CD14-positive monocyte (primary cell): ENCODE measurements at regions not wholly inside any gene's neighbourhood (a gene's known extent, or its start where the extent isn't known, plus 50 kb on each side); places are given as distances from the start of the nearest gene placed in this dataset.

ENCODE experiments used
- DNase-seq, 3 donors: peaks; one replicate each; pipeline ENCODE4 v3.0.0-alpha.2; 2011 to 2022
- H2AFZ ChIP-seq: 2 replicates; pipeline ENCODE4 v1.6.0; 2012; ENCODE audit warnings: mild to moderate bottlenecking, low read depth, low read length, inconsistent platforms; ENCODE audit not compliant: insufficient read depth, poor library complexity, severe bottlenecking
- H3K27ac ChIP-seq, 2 donors: 1 replicate in 1 of 2; 2 replicates in 1 of 2; pipeline ENCODE4 v1.5.1; 2012 to 2013; ENCODE audit warnings: low read length in 2 of 2, control low read depth in 1 of 2, inconsistent platforms in 1 of 2, low read depth in 1 of 2, mild to moderate bottlenecking in 1 of 2
- H3K27me3 ChIP-seq, 2 donors: one replicate each; pipeline versions ENCODE4 v1.6.0 to v1.6.1; 2011 to 2013; ENCODE audit warnings: low read length in 2 of 2; ENCODE audit not compliant: control insufficient read depth in 2 of 2, insufficient read depth in 2 of 2
- H3K36me3 ChIP-seq, 2 donors: replicated peaks in 1 of 2; 1 replicate in 1 of 2; 2 replicates in 1 of 2; pipeline versions ENCODE4 v1.5.1 to v1.6.1; 2012 to 2013; ENCODE audit warnings: low read length in 2 of 2, control low read depth in 1 of 2, inconsistent platforms in 1 of 2, mild to moderate bottlenecking in 1 of 2; ENCODE audit not compliant: insufficient read depth in 2 of 2, control insufficient read depth in 1 of 2
- H3K4me1 ChIP-seq, 2 donors: 1 replicate in 1 of 2; 2 replicates in 1 of 2; pipeline versions ENCODE4 v1.5.1 to v1.6.1; 2012 to 2013; ENCODE audit warnings: low read length in 2 of 2, control low read depth in 1 of 2, inconsistent platforms in 1 of 2, mild to moderate bottlenecking in 1 of 2, moderate library complexity in 1 of 2; ENCODE audit not compliant: insufficient read depth in 2 of 2, control insufficient read depth in 1 of 2
- H3K4me2 ChIP-seq: replicated peaks from 2 replicates; pipeline ENCODE3; 2012; ENCODE audit warnings: low read length, moderate library complexity, mild to moderate bottlenecking; ENCODE audit not compliant: poor library complexity, severe bottlenecking; ENCODE audit errors: extremely low read depth
- H3K4me3 ChIP-seq, 3 experiments: fragments of 200-600 bp in 1 of 3; sonication (generic) in 1 of 3; replicated peaks in 1 of 3; 1 replicate in 2 of 3; 2 replicates in 1 of 3; pipeline ENCODE4 v1.5.1; 2011 to 2013; ENCODE audit warnings: low read length in 3 of 3, mild to moderate bottlenecking in 3 of 3, control low read depth in 2 of 3, low read depth in 2 of 3, inconsistent platforms in 1 of 3, moderate library complexity in 1 of 3
- H3K79me2 ChIP-seq: 2 replicates; pipeline ENCODE4 v1.6.0; 2012; ENCODE audit warnings: mild to moderate bottlenecking, control low read depth, inconsistent platforms, low read length, moderate library complexity; ENCODE audit not compliant: insufficient read depth
- H3K9ac ChIP-seq: 2 replicates; pipeline ENCODE4 v1.6.0; 2017; ENCODE audit warnings: low read length, mild to moderate bottlenecking; ENCODE audit not compliant: insufficient read depth, poor library complexity, severe bottlenecking
- H3K9me3 ChIP-seq, 2 donors: replicated peaks in 1 of 2; 1 replicate in 1 of 2; 2 replicates in 1 of 2; pipeline versions ENCODE4 v1.5.1 to v1.6.1; 2012 to 2013; ENCODE audit warnings: low read length in 2 of 2, control low read depth in 1 of 2; ENCODE audit not compliant: control insufficient read depth in 1 of 2, insufficient read depth in 1 of 2
- H4K20me1 ChIP-seq: 2 replicates; pipeline ENCODE4 v1.6.0; 2012; ENCODE audit warnings: mild to moderate bottlenecking, low read length, control low read depth, moderate library complexity; ENCODE audit not compliant: insufficient read depth
- H3K27ac Mint-ChIP-seq, 7 donors: one replicate each; pipeline ENCODE4 v1.8.0; 2020; ENCODE audit warnings: mild to moderate bottlenecking in 7 of 7, mixed read lengths in 7 of 7, moderate library complexity in 6 of 7, inconsistent platforms in 2 of 7
- H3K27me3 Mint-ChIP-seq, 3 donors: one replicate each; pipeline ENCODE4 v1.8.0; 2021 to 2022; ENCODE audit warnings: low read depth in 3 of 3, mild to moderate bottlenecking in 3 of 3, mixed read lengths in 3 of 3, moderate library complexity in 3 of 3, inconsistent platforms in 1 of 3
- H3K36me3 Mint-ChIP-seq, 2 donors: one replicate each; pipeline ENCODE4 v1.8.0; 2020; ENCODE audit warnings: mixed read lengths in 2 of 2, inconsistent platforms in 1 of 2, mild to moderate bottlenecking in 1 of 2
- H3K4me1 Mint-ChIP-seq: one replicate; pipeline ENCODE4 v1.8.0; 2020; ENCODE audit warnings: mild to moderate bottlenecking, mixed read lengths
- H3K4me3 Mint-ChIP-seq, 2 donors: one replicate each; pipeline ENCODE4 v1.8.0; 2020; ENCODE audit warnings: mild to moderate bottlenecking in 2 of 2, mixed read lengths in 2 of 2, moderate library complexity in 1 of 2
- H3K9me3 Mint-ChIP-seq, 7 donors: one replicate each; pipeline ENCODE4 v1.8.0; 2020 to 2022; ENCODE audit warnings: mixed read lengths in 7 of 7, mild to moderate bottlenecking in 6 of 7, moderate library complexity in 6 of 7, inconsistent platforms in 2 of 7
- WGBS: methylation state at CpG from one replicate; pipeline ENCODE4 v1.1.5; 2013; ENCODE audit warnings: missing lambda C conversion rate; ENCODE audit not compliant: insufficient coverage; 5-methylcytosine and 5-hydroxymethylcytosine counted together
- intact Hi-C, 2 donors: fragments of 100-400 bp; cut with micrococcal nuclease; formaldehyde crosslinking; loops; one replicate each; pipeline versions ENCODE4 v1.15.0 to v1.15.1; 2023
- TF ChIP-seq, protein P1 (sequence below): fragments of 200-600 bp; IDR thresholded peaks from one replicate; pipeline ENCODE4 v1.8.0; 2022; ENCODE audit warnings: antibody characterized with exemption, mild to moderate bottlenecking

DNA sequence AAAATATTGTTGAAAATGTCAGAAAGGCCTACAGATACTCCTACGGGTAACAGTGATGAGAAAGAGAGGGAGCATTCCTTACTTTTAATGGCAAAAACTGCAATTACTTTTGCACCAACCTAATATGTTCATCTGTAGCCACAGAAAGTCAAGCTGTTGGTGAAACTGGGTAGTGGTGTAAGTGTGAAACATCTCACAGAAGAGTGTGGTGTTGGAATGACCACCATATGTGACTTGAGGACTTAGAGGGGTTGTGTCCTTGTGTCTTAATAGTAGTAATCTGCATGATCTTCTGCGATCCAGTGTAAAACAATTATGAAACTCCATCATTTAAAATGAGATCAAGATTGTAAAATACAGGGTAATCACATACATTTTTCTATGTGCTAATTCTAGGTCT, 320.7 kb downstream of the ADGRL2 start:
- Histone ChIP-seq H2AFZ (no peak overlapping the region), H3K9me3 (no peaks in the 10 kb centered on the region), H4K20me1 (no peaks in the 10 kb centered on the region), H3K4me1 (no peaks in the 10 kb centered on the region), H3K4me3 (no peak overlapping the region), H3K27me3 (no peaks in the 10 kb centered on the region), H3K4me2 (no peak overlapping the region), H3K79me2 (no peaks in the 10 kb centered on the region), H3K9ac (no peak overlapping the region), H3K36me3 (no peaks in the 10 kb centered on the region), H3K27ac (no peak overlapping the region)
- peaks cover 0 to 2% (median 0%) of the 10 kb centered on the region in 7 donors for H3K9me3 Mint-ChIP-seq
- H3K27ac Mint-ChIP-seq = no peak overlapping the region
- DNase-seq = no peak
- H3K27me3 Mint-ChIP-seq = no peaks in the 10 kb centered on the region
- no peak overlapping the region for H3K4me3 Mint-ChIP-seq
- no peaks in the 10 kb centered on the region for H3K4me1 Mint-ChIP-seq
- H3K36me3 Mint-ChIP-seq = no peaks in the 10 kb centered on the region
- no CpG with 5 or more reads among the region's 2 CpGs for WGBS
- intact Hi-C loops = no loop called here
- TF ChIP-seq, protein P1, sequence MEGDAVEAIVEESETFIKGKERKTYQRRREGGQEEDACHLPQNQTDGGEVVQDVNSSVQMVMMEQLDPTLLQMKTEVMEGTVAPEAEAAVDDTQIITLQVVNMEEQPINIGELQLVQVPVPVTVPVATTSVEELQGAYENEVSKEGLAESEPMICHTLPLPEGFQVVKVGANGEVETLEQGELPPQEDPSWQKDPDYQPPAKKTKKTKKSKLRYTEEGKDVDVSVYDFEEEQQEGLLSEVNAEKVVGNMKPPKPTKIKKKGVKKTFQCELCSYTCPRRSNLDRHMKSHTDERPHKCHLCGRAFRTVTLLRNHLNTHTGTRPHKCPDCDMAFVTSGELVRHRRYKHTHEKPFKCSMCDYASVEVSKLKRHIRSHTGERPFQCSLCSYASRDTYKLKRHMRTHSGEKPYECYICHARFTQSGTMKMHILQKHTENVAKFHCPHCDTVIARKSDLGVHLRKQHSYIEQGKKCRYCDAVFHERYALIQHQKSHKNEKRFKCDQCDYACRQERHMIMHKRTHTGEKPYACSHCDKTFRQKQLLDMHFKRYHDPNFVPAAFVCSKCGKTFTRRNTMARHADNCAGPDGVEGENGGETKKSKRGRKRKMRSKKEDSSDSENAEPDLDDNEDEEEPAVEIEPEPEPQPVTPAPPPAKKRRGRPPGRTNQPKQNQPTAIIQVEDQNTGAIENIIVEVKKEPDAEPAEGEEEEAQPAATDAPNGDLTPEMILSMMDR = no peak

DNA sequence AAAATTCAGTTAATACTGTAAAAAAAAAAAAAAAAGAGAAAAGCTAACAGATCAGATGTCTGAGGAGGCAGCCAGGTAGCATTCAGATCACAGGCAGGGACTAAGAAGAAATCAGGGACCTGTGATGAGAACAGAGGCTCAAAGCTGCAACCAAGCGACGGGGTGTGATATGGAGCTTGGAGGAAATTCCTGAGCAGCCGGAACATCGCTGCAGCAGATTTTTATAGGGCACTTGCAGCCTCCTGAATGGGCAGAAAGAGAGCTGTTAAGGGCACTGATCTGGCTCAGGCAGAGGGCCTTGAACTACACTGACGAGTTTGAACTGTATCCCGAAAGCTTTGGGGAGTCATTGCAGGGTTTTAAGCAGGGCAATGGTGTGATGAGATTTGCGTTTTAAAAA, 315.4 kb downstream of the ADGRL2 start:
- intact Hi-C loops = no loop called here
- H3K9me3 Mint-ChIP-seq = peaks cover 0 to 1% (median 0%) of the 10 kb centered on the region in 7 donors
- no peaks in the 10 kb centered on the region for H4K20me1 ChIP-seq
- no peak overlapping the region for H3K4me3 Mint-ChIP-seq
- 97% methylated on average over 7 of the region's 7 CpGs for WGBS
- no peaks in the 10 kb centered on the region for H3K27me3 Mint-ChIP-seq
- H3K27ac ChIP-seq = no peak overlapping the region
- H2AFZ ChIP-seq = no peak overlapping the region
- DNase-seq = no peak
- H3K4me3 ChIP-seq = no peak overlapping the region
- H3K27me3 ChIP-seq = no peaks in the 10 kb centered on the region
- no peaks in the 10 kb centered on the region for H3K4me1 ChIP-seq
- no peaks in the 10 kb centered on the region for H3K36me3 Mint-ChIP-seq
- no peaks in the 10 kb centered on the region for H3K36me3 ChIP-seq
- TF ChIP-seq, protein P1 = no peak
- H3K9ac ChIP-seq = no peak overlapping the region
- no peaks in the 10 kb centered on the region for H3K4me1 Mint-ChIP-seq
- no peak overlapping the region for H3K4me2 ChIP-seq
- H3K27ac Mint-ChIP-seq = no peak overlapping the region
- no peaks in the 10 kb centered on the region for H3K9me3 ChIP-seq
- no peaks in the 10 kb centered on the region for H3K79me2 ChIP-seq
